A549 (cell line): ENCODE measurements at regions not wholly inside any gene's neighbourhood (a gene's known extent, or its start where the extent isn't known, plus 50 kb on each side); places are given as distances from the start of the nearest gene placed in this dataset.

Experiments
- ATAC-seq, 2 experiments: fragments of 200-7000 bp in 1 of 2; fragments of >200 bp in 1 of 2; cut with Nextera tagmentation in 1 of 2; cut with Tn5 transposase in 1 of 2; 3 replicates each; pipeline versions ENCODE4 v1.8.0 to v1.9.1; 2018 to 2020; ENCODE audit warnings: mild to moderate bottlenecking in 1 of 2, moderate library complexity in 1 of 2
- CTCF ChIA-PET: fragments of 300-600 bp; sonication (Branson Sonifier 250); formaldehyde crosslinking; extraction: SDS; loops from one replicate; lab custom pipeline; 2021; ENCODE audit warnings: antibody characterized with exemption, inconsistent platforms; lab: Yijun Ruan, JAX
- POLR2A ChIA-PET: fragments of 350-600 bp; formaldehyde crosslinking; extraction: SDS; loops from one replicate; lab custom pipeline; 2021; ENCODE audit warnings: antibody characterized with exemption, inconsistent platforms; lab: Yijun Ruan, JAX
- DNase-seq, 2 experiments: peaks; one replicate each; pipeline versions ENCODE4 v3.0.0 to v3.0.0-alpha.2; 2011 to 2016; ENCODE audit warnings: low read depth in 1 of 2, low spot score in 1 of 2
- FAIRE-seq: peaks from 2 replicates; lab custom pipeline; 2011; peaks lifted over from hg19 to GRCh38; lab: Jason Lieb, UNC
- H3K27ac ChIP-seq, 2 experiments: fragments of >200 bp; sonication (Bioruptor Twin); formaldehyde crosslinking; 3 replicates each; pipeline ENCODE4 v1.5.1; 2016 to 2017
- H3K4me1 ChIP-seq: fragments of >200 bp; sonication (Bioruptor Twin); formaldehyde crosslinking; 3 replicates; pipeline ENCODE4 v1.6.1; 2016
- H3K4me2 ChIP-seq: fragments of >200 bp; sonication (Bioruptor Twin); formaldehyde crosslinking; 3 replicates; pipeline ENCODE4 v1.6.1; 2016
- H3K4me3 ChIP-seq: fragments of >200 bp; sonication (Bioruptor Twin); formaldehyde crosslinking; 3 replicates; pipeline ENCODE4 v1.5.1; 2016
- H3K9me3 ChIP-seq: fragments of >200 bp; sonication (Bioruptor Twin); formaldehyde crosslinking; 3 replicates; pipeline ENCODE4 v1.6.1; 2016
- CHD2 ChIP-seq: fragments of 150-350 bp; IDR thresholded peaks from 2 replicates; pipeline ENCODE4 v1.6.1; 2014; ENCODE audit warnings: low read length; ENCODE audit not compliant: partially characterized antibody
- EHMT2 ChIP-seq: fragments of 200-600 bp; sonication (generic); IDR thresholded peaks from 2 replicates; pipeline ENCODE4 v1.6.1; 2016; ENCODE audit warnings: antibody characterized with exemption, low read depth, mild to moderate bottlenecking, moderate library complexity
- EP300 ChIP-seq, 2 experiments: fragments of >200 bp; sonication (Bioruptor Twin); formaldehyde crosslinking; IDR thresholded peaks; 2 replicates in 1 of 2; 3 replicates in 1 of 2; pipeline ENCODE4 v1.6.1; 2016 to 2017
- ESRRA ChIP-seq: fragments of 150-350 bp; IDR thresholded peaks from 2 replicates; pipeline ENCODE4 v1.6.1; 2014; ENCODE audit warnings: mild to moderate bottlenecking, low read length, borderline replicate concordance
- HEYL ChIP-seq: fragments of 250-450 bp; sonication (Bioruptor Pico); IDR thresholded peaks from 2 replicates; pipeline ENCODE4 v1.8.0; 2021; ENCODE audit warnings: mild to moderate bottlenecking, moderate library complexity
- HOXB13 ChIP-seq: fragments of 250-450 bp; sonication (Bioruptor Pico); IDR thresholded peaks from 2 replicates; pipeline ENCODE4 v1.5.0; 2020; ENCODE audit warnings: low read depth, mild to moderate bottlenecking, moderate library complexity
- HOXB5 ChIP-seq: fragments of 250-450 bp; sonication (Bioruptor Pico); IDR thresholded peaks from 2 replicates; pipeline ENCODE4 v1.5.0; 2020; ENCODE audit warnings: mild to moderate bottlenecking, moderate library complexity
- JUN ChIP-seq, 2 experiments: fragments of >200 bp; sonication (Bioruptor Twin); formaldehyde crosslinking; IDR thresholded peaks; 2 replicates in 1 of 2; 3 replicates in 1 of 2; pipeline ENCODE4 v1.6.1; 2016 to 2017
- KDM1A ChIP-seq: fragments of 200-600 bp; sonication (generic); IDR thresholded peaks from 2 replicates; pipeline ENCODE4 v1.6.1; 2016; ENCODE audit warnings: low read depth, mild to moderate bottlenecking
- KDM5A ChIP-seq: fragments of 200-600 bp; sonication (generic); IDR thresholded peaks from 2 replicates; pipeline ENCODE4 v1.6.1; 2016; ENCODE audit warnings: antibody characterized with exemption, mild to moderate bottlenecking
- MAFK ChIP-seq: fragments of 450-650 bp; IDR thresholded peaks from 2 replicates; pipeline ENCODE4 v1.6.1; 2014; ENCODE audit not compliant: partially characterized antibody
- MAX ChIP-seq: IDR thresholded peaks from 2 replicates; pipeline ENCODE4 v1.6.1; 2012
- MAZ ChIP-seq: fragments of 150-350 bp; IDR thresholded peaks from 2 replicates; pipeline ENCODE4 v1.6.1; 2014; ENCODE audit warnings: antibody characterized with exemption, low read depth, low read length, borderline replicate concordance
- NFE2L2 ChIP-seq: fragments of 150-350 bp; conservative IDR thresholded peaks from 2 replicates; pipeline ENCODE4 v1.6.1; 2014; ENCODE audit warnings: low read length
- PHF8 ChIP-seq: fragments of 200-600 bp; sonication (generic); IDR thresholded peaks from 2 replicates; pipeline ENCODE4 v1.6.1; 2016; ENCODE audit warnings: low read depth, mild to moderate bottlenecking, antibody characterized with exemption, moderate library complexity, borderline replicate concordance
- POLR2A ChIP-seq: IDR thresholded peaks from 2 replicates; pipeline ENCODE4 v1.6.1; 2012; ENCODE audit warnings: mild to moderate bottlenecking, low read length
- RCOR1 ChIP-seq: fragments of 150-350 bp; IDR thresholded peaks from 2 replicates; pipeline ENCODE4 v1.6.1; 2014; ENCODE audit warnings: antibody characterized with exemption, low read length, low read depth
- RFX5 ChIP-seq: fragments of 450-650 bp; IDR thresholded peaks from 2 replicates; pipeline ENCODE4 v1.7.1; 2014; ENCODE audit warnings: antibody characterized with exemption, mild to moderate bottlenecking, moderate library complexity
- RNF2 ChIP-seq: fragments of 200-600 bp; sonication (generic); IDR thresholded peaks from 2 replicates; pipeline ENCODE4 v1.6.1; 2016; ENCODE audit warnings: low read depth, mild to moderate bottlenecking, antibody characterized with exemption, moderate library complexity, borderline replicate concordance
- SMC3 ChIP-seq: fragments of >200 bp; sonication (Bioruptor Twin); formaldehyde crosslinking; IDR thresholded peaks from 3 replicates; pipeline ENCODE4 v1.6.1; 2018; ENCODE audit warnings: inconsistent platforms
- SREBF2 ChIP-seq: fragments of 450-650 bp; IDR thresholded peaks from 2 replicates; pipeline ENCODE4 v1.6.1; 2014; ENCODE audit warnings: mild to moderate bottlenecking, moderate library complexity
- TP53 ChIP-seq: fragments of 250-450 bp; sonication (Bioruptor Pico); IDR thresholded peaks from 2 replicates; pipeline ENCODE4 v1.5.0; 2021; ENCODE audit warnings: mild to moderate bottlenecking, moderate library complexity
- USF2 ChIP-seq: fragments of 450-650 bp; IDR thresholded peaks from 2 replicates; pipeline ENCODE4 v1.6.1; 2014; ENCODE audit warnings: antibody characterized with exemption
- WGBS: methylation state at CpG from one replicate; pipeline ENCODE4 v1.1.6; 2017; ENCODE audit errors: missing lambda C conversion rate; 5-methylcytosine and 5-hydroxymethylcytosine counted together

DNA sequence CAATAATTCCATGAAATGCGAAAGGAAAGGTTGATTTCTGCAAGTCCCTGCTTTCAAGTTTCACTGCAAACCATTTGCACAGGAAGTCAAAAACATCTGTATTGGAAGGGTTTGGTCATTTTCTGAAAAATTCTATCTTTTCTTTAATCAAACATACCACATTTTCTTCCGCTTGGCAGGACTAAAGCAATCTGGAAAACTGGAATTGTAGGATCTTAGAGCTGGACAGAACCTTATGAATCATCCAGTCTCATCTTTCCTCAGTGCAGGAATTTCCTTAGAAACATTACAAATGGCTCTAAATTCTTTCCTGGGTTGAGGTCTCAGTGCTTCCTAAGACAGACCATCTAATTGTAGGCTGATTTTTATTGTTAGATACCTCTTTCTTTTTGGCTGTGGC, 111.5 kb upstream of the ELAC2 start:
- Histone ChIP-seq H3K4me1 (no peaks in the 10 kb centered on the region), H3K4me2 (no peak overlapping the region), H3K27ac (no peak overlapping the region), H3K9me3 (no peaks in the 10 kb centered on the region), H3K4me3 (no peak overlapping the region)
- FAIRE-seq (no peak), DNase-seq (no peak), ATAC-seq (no peak)
- TF ChIP-seq HOXB13 (CRISPR knock-in tag) (no peak), USF2 (no peak), KDM5A (no peak), MAFK (no peak), EP300 (IDR thresholded peaks at IDR 0.05) (no peak), NFE2L2 (no peak), SREBF2 (no peak), ESRRA (no peak), RNF2 (no peak), HOXB5 (CRISPR knock-in tag) (no peak), EHMT2 (no peak), HEYL (CRISPR knock-in tag) (no peak)
- CTCF ChIA-PET, result interaction anchor here (4.5 kb wide), 1 partner anchor 15 kb away, joined by 18 read pairs; no protein-coding TSS in a partner anchor
- POLR2A ChIA-PET, result no interaction called here
- WGBS, result 26% methylated on average over 2 of the region's 2 CpGs

GRCh38 chr17:13128676-13129075, 110.8 kb upstream of the ELAC2 start:
- Histone ChIP-seq H3K4me1 (no peaks in the 10 kb centered on the region), H3K9me3 (no peaks in the 10 kb centered on the region), H3K27ac (no peak overlapping the region), H3K4me2 (no peak overlapping the region), H3K4me3 (no peak overlapping the region)
- ChIA-PET CTCF (interaction anchor here (4.5 kb wide), 1 partner anchor 14 kb away, joined by 18 read pairs; no protein-coding TSS in a partner anchor), POLR2A (no interaction called here)
- FAIRE-seq (no peak), ATAC-seq (no peak), DNase-seq (no peak)
- TF ChIP-seq JUN (IDR thresholded peaks at IDR 0.05), result no peak
- TF ChIP-seq HEYL (CRISPR knock-in tag), result no peak
- TF ChIP-seq HOXB13 (CRISPR knock-in tag), result no peak
- TF ChIP-seq RFX5, result no peak
- TF ChIP-seq MAX, result no peak
- TF ChIP-seq KDM1A, result no peak
- TF ChIP-seq SREBF2, result no peak
- TF ChIP-seq PHF8, result no peak
- no peak for TF ChIP-seq POLR2A
- TF ChIP-seq SMC3, result no peak
- no peak for TF ChIP-seq TP53 (CRISPR knock-in tag)
- TF ChIP-seq MAZ, result no peak
- WGBS, result 0% methylated on average over 1 of the region's 1 CpG

GRCh38 chr17:13127921-13128602, 110.2 kb upstream of the ELAC2 start:
- Histone ChIP-seq H3K27ac (no peak overlapping the region), H3K4me3 (no peak overlapping the region), H3K9me3 (no peaks in the 10 kb centered on the region), H3K4me2 (no peak overlapping the region), H3K4me1 (no peaks in the 10 kb centered on the region)
- no peak for ATAC-seq
- ChIA-PET CTCF (interaction anchor here (0.6 to 4.5 kb wide), 2 partner anchors 14 to 1203 kb away, joined by 3 to 18 read pairs; no protein-coding TSS in a partner anchor), POLR2A (no interaction called here)
- FAIRE-seq, result no peak
- no peak for TF ChIP-seq RCOR1
- no peak for TF ChIP-seq CHD2
- no peak for TF ChIP-seq RFX5
- no peak for TF ChIP-seq EP300 (IDR thresholded peaks at IDR 0.05)
- WGBS, result 20% methylated on average over 8 of the region's 8 CpGs
- DNase-seq, result no peak
